ENCODE measurements at regions not wholly inside any gene's neighbourhood (a gene's known extent, or its start where the extent isn't known, plus 50 kb on each side); places are given as distances from the start of the nearest gene placed in this dataset.
A peak's percentile ranks its signal among the peaks of the same experiment; 100 is the strongest.

- Histone ChIP-seq H3K4me3 (ENCODE audit: low read depth in 1 of 2, low read length in 2 of 2) (no peak overlapping the region), H3K36me3 (ENCODE audit: insufficient read depth, low read length) (peaks cover 10% of the 10 kb centered on the region), H3K9ac (ENCODE audit: low read depth, low read length) (no peak overlapping the region), H3K4me1 (ENCODE audit: insufficient read depth, low read length) (no peaks in the 10 kb centered on the region), H3K27ac (ENCODE audit: low read length) (no peak overlapping the region), H3K79me2 (ENCODE audit: insufficient read depth, low read length) (peaks cover 88% of the 10 kb centered on the region), H2AFZ (ENCODE audit: low read depth, low read length) (no peak overlapping the region), H4K20me1 (ENCODE audit: insufficient read depth, low read length) (no peaks in the 10 kb centered on the region), H3K27me3 (ENCODE audit: insufficient read depth, low read length, poor library complexity) (no peaks in the 10 kb centered on the region), H3K4me2 (ENCODE audit: insufficient read depth, low read length) (no peak overlapping the region), H3K9me3 (ENCODE audit: insufficient read depth, low read length, severe bottlenecking) (peaks cover 15% of the 10 kb centered on the region)
- ATAC-seq (ENCODE audit: insufficient read depth, low read depth) (no peak), DNase-seq (no peak)
- TF ChIP-seq EZH2 (IDR thresholded peaks at IDR 0.05; ENCODE audit: borderline replicate concordance, low read depth, low read length, severe bottlenecking) = no peak
- TF ChIP-seq CTCF (IDR thresholded peaks at IDR 0.05; ENCODE audit: borderline replicate concordance, extremely low read depth, low read length, poor library complexity, severe bottlenecking) = no peak
Measured at GRCh38 chr14:53285821-53286220, 132.7 kb upstream of the DDHD1 start.

GRCh38 chr14:53285064-53285463, 131.9 kb upstream of the DDHD1 start:
- H3K4me1 ChIP-seq (ENCODE audit: insufficient read depth, low read length) = no peaks in the 10 kb centered on the region
- H3K9me3 ChIP-seq (ENCODE audit: insufficient read depth, low read length, severe bottlenecking) = peaks cover 21% of the 10 kb centered on the region
- no peak overlapping the region for H3K4me2 ChIP-seq (ENCODE audit: insufficient read depth, low read length)
- H3K9ac ChIP-seq (ENCODE audit: low read depth, low read length) = no peak overlapping the region
- H3K4me3 ChIP-seq (ENCODE audit: low read depth in 1 of 2, low read length in 2 of 2) = no peak overlapping the region
- no peaks in the 10 kb centered on the region for H3K27me3 ChIP-seq (ENCODE audit: insufficient read depth, low read length, poor library complexity)
- H3K36me3 ChIP-seq (ENCODE audit: insufficient read depth, low read length) = peaks cover 10% of the 10 kb centered on the region
- TF ChIP-seq CTCF (IDR thresholded peaks at IDR 0.05; ENCODE audit: borderline replicate concordance, extremely low read depth, low read length, poor library complexity, severe bottlenecking) (no peak), EZH2 (IDR thresholded peaks at IDR 0.05; ENCODE audit: borderline replicate concordance, low read depth, low read length, severe bottlenecking) (no peak)
- no peak overlapping the region for H2AFZ ChIP-seq (ENCODE audit: low read depth, low read length)
- no peaks in the 10 kb centered on the region for H4K20me1 ChIP-seq (ENCODE audit: insufficient read depth, low read length)
- ATAC-seq (ENCODE audit: insufficient read depth, low read depth) = no peak
- DNase-seq = no peak
- H3K79me2 ChIP-seq (ENCODE audit: insufficient read depth, low read length) = peaks cover 86% of the 10 kb centered on the region
- H3K27ac ChIP-seq (ENCODE audit: low read length) = no peak overlapping the region

GRCh38 chr14:53278602-53279506, 125.7 kb upstream of the DDHD1 start:
- Histone ChIP-seq H3K27me3 (ENCODE audit: insufficient read depth, low read length, poor library complexity) (no peaks in the 10 kb centered on the region), H2AFZ (ENCODE audit: low read depth, low read length) (no peak overlapping the region), H4K20me1 (ENCODE audit: insufficient read depth, low read length) (no peaks in the 10 kb centered on the region), H3K27ac (ENCODE audit: low read length) (no peak overlapping the region), H3K4me2 (ENCODE audit: insufficient read depth, low read length) (no peak overlapping the region), H3K4me3 (ENCODE audit: low read depth in 1 of 2, low read length in 2 of 2) (no peak overlapping the region), H3K36me3 (ENCODE audit: insufficient read depth, low read length) (peaks cover 58% of the 10 kb centered on the region), H3K9ac (ENCODE audit: low read depth, low read length) (no peak overlapping the region), H3K4me1 (ENCODE audit: insufficient read depth, low read length) (no peaks in the 10 kb centered on the region), H3K79me2 (ENCODE audit: insufficient read depth, low read length) (peaks cover 86% of the 10 kb centered on the region), H3K9me3 (ENCODE audit: insufficient read depth, low read length, severe bottlenecking) (peaks cover 61% of the 10 kb centered on the region)
- ATAC-seq (ENCODE audit: insufficient read depth, low read depth) (0 out of 3 replicates have a peak, but pooled peaks have one; percentile 39), DNase-seq (peak; percentile 62)
- TF ChIP-seq EZH2 (IDR thresholded peaks at IDR 0.05; ENCODE audit: borderline replicate concordance, low read depth, low read length, severe bottlenecking) = no peak

GRCh38 chr14:53273671-53274072, 120.5 kb upstream of the DDHD1 start:
- Histone ChIP-seq H3K4me3 (ENCODE audit: low read depth in 1 of 2, low read length in 2 of 2) (no peak overlapping the region), H3K4me2 (ENCODE audit: insufficient read depth, low read length) (no peak overlapping the region), H3K27ac (ENCODE audit: low read length) (no peak overlapping the region), H3K9me3 (ENCODE audit: insufficient read depth, low read length, severe bottlenecking) (peaks cover 58% of the 10 kb centered on the region), H3K36me3 (ENCODE audit: insufficient read depth, low read length) (peaks cover 65% of the 10 kb centered on the region), H3K9ac (ENCODE audit: low read depth, low read length) (no peak overlapping the region), H3K79me2 (ENCODE audit: insufficient read depth, low read length) (peaks cover 72% of the 10 kb centered on the region), H3K27me3 (ENCODE audit: insufficient read depth, low read length, poor library complexity) (no peaks in the 10 kb centered on the region), H4K20me1 (ENCODE audit: insufficient read depth, low read length) (no peaks in the 10 kb centered on the region), H3K4me1 (ENCODE audit: insufficient read depth, low read length) (peaks cover 2% of the 10 kb centered on the region; the same call in 1 of the 2 replicates), H2AFZ (ENCODE audit: low read depth, low read length) (no peak overlapping the region)
- DNase-seq (peak; percentile 54), ATAC-seq (ENCODE audit: insufficient read depth, low read depth) (no peak; the same call in 2 of the 3 replicates)
- no peak for TF ChIP-seq EZH2 (IDR thresholded peaks at IDR 0.05; ENCODE audit: borderline replicate concordance, low read depth, low read length, severe bottlenecking)
- TF ChIP-seq CTCF (IDR thresholded peaks at IDR 0.05; ENCODE audit: borderline replicate concordance, extremely low read depth, low read length, poor library complexity, severe bottlenecking) = no peak

All from DND-41 (cell line).